Cardiac fibroblast (primary cell): ENCODE measurements at regions not wholly inside any gene's neighbourhood (a gene's known extent, or its start where the extent isn't known, plus 50 kb on each side); places are given as distances from the start of the nearest gene placed in this dataset.

Experiments
- DNase-seq, 2 donors: peaks; one replicate each; pipeline versions ENCODE4 v3.0.0 to v3.0.0-alpha.2; 2010; ENCODE audit warnings: low read depth in 2 of 2
- H3K4me3 ChIP-seq, 2 donors: replicated peaks in 1 of 2; 1 replicate in 1 of 2; 2 replicates in 1 of 2; pipeline ENCODE4 v1.5.1; 2011; ENCODE audit warnings: low read depth in 2 of 2, low read length in 2 of 2, mild to moderate bottlenecking in 2 of 2, moderate library complexity in 1 of 2
- TF ChIP-seq, protein P1 (sequence below): IDR thresholded peaks from one replicate; pipeline ENCODE4 v1.5.1; 2011; ENCODE audit warnings: low read depth, mild to moderate bottlenecking, low read length, inconsistent platforms

DNA sequence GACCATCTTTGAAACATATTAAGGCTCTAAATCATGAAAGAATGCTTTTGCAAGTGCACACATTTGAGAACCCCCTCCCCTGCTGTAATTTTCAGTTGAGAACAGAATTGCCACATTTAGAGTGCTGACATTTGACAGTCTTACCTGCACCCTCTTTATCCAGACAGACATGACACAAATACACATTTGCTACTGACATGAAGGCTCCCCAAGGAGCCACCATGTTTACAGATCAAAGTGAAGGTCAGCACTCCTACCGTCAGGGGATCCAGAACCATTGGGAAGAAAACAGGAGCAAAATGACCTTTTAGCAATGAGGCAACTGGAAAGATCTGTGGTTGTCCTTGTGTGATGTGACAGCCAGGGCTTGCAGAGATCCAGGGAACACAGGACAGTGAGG is 315.4 kb upstream of the CNR1 start:
- DNase-seq: no peak
- TF ChIP-seq, protein P1, sequence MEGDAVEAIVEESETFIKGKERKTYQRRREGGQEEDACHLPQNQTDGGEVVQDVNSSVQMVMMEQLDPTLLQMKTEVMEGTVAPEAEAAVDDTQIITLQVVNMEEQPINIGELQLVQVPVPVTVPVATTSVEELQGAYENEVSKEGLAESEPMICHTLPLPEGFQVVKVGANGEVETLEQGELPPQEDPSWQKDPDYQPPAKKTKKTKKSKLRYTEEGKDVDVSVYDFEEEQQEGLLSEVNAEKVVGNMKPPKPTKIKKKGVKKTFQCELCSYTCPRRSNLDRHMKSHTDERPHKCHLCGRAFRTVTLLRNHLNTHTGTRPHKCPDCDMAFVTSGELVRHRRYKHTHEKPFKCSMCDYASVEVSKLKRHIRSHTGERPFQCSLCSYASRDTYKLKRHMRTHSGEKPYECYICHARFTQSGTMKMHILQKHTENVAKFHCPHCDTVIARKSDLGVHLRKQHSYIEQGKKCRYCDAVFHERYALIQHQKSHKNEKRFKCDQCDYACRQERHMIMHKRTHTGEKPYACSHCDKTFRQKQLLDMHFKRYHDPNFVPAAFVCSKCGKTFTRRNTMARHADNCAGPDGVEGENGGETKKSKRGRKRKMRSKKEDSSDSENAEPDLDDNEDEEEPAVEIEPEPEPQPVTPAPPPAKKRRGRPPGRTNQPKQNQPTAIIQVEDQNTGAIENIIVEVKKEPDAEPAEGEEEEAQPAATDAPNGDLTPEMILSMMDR: no peak
- H3K4me3 ChIP-seq: no peak overlapping the region

DNA sequence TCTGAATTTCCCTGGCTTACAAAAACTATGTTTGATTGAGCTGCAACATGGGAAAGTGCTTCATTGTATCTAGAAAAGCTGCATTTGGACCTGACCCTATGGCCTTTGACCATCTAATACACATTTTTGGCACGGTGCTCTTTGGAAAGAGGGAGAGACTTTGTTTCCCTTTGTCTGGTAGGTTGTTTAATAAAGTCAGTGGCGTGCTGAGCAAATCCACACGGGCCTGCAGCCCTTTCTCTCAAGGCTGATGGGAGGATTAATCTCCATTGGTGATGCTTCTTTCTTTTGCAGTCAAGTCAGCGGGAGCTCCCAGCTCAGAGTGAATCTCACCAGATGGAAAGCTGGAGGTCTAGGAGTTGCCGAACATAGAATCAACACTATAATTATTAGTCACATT is 314.7 kb upstream of the CNR1 start:
- no peak overlapping the region for H3K4me3 ChIP-seq
- no peak for DNase-seq
- TF ChIP-seq, protein P1: no peak

DNA sequence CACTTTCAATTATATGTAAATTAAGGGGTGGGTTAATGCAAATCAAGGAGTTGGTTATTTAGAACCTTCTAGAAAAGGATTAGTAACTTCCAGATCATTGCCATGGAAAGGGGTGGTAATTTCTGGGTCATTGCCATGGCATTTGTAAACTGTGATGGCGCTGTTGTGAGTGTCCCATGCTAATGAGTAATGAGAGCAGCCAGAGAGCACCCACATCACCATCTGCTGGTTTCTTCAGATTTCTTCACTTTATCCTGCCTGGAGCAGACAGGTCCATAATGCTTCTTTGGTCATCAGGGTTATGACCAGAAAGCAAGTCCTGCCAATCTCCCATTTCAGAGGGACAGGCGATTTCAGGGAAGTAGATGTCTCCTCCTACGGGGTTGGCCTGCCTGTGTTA is 311.3 kb upstream of the CNR1 start:
- TF ChIP-seq, protein P1: no peak
- no peak overlapping the region for H3K4me3 ChIP-seq
- peak in 1 of 2 donors; percentile 43 for DNase-seq

- H3K4me3 ChIP-seq: no peak overlapping the region
- no peak for DNase-seq
- TF ChIP-seq, protein P1: no peak
Measured at GRCh38 chr6:88476388-88476787, 310.2 kb upstream of the CNR1 start.

DNA sequence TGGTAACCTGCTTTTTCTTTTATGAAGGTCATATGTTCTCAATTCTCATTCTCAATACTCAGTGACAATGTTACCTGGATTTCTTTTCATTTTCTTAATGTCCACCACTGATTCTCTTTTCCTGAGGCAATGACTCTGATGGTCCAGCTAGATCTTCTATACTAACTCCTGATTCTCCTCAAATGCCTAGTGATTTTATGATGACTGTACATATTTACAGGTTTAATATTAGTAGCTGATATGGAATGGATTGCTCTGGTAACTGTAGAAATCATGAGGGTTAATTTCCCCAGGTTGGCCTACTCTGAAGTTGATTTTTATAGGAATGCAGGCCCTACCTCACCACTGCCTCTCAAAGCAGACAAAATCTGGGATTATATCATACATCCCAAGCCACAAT is 308.6 kb upstream of the CNR1 start:
- H3K4me3 ChIP-seq: no peak overlapping the region
- DNase-seq: no peak
- TF ChIP-seq, protein P1: no peak

DNA sequence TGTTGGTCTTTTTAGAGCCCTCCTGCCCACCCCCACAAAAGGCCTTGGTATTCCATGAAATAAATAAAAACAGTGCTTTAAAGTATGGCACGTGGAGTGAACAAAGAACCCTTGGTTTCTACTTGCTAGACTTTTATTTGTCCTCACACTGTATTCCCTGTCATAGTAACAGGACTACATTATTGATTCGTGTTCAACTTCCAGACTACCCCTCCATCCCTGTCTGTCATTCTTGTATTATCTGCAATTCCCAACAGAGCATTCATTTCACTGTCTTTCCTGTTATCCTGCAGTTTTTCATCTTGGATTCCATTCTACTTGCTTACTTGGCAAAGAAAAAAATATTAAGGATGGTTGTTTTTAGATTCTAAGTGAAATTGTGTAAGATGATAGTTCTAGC is 307.4 kb upstream of the CNR1 start:
- TF ChIP-seq, protein P1: no peak
- H3K4me3 ChIP-seq: no peak overlapping the region
- no peak for DNase-seq

- no peak for DNase-seq
- TF ChIP-seq, protein P1: no peak
- H3K4me3 ChIP-seq: no peak overlapping the region
Measured at GRCh38 chr6:88472851-88473525, 306.8 kb upstream of the CNR1 start.
